AG10803 (cell line): ENCODE measurements at regions not wholly inside any gene's neighbourhood (a gene's known extent, or its start where the extent isn't known, plus 50 kb on each side); places are given as distances from the start of the nearest gene placed in this dataset.
"Not testable (repeated sequence)": the region's sequence is repeated elsewhere in the genome, so short reads cannot be mapped to it uniquely, and the experiment has no call there.

Source experiments
- DNase-seq: peaks from one replicate; pipeline ENCODE4 v3.0.0; 2010; ENCODE audit warnings: low read depth
- H3K4me3 ChIP-seq: 2 replicates; pipeline ENCODE4 v1.5.1; 2011; ENCODE audit warnings: mild to moderate bottlenecking, low read length, control low read depth
- CTCF ChIP-seq: conservative IDR thresholded peaks from 2 replicates; pipeline ENCODE4 v1.5.1; 2011; ENCODE audit warnings: mild to moderate bottlenecking, low read length, control low read depth, inconsistent platforms

DNA sequence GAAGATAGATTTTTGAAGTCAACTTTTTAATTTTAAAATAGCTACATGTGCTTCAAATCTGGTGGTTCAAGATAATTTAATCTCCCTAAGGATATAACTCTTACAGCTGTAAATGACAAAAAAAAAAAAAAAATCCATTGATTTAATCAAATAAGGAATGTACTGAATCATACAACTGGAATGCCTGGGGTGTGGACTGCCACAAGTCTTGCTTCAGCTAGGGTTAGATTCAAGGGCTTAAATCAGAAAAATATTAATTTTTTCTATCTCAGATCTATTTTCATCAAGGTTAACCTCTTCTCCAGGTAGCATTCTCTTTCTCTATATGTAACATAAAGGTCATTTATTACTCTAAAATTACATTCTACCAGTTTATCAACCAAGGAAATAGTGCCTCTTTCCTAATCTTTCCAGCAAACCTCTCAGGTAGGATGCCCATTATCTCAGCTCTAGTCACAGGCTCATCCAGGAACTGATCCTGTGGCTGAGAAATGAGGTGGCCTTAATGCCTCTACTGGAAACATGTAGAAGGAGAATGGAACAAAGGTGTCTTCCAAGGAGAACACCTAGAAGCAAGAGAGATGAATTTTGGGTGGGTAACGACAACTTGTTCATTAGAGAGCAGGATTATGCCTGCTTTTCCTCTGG is 466.9 kb downstream of the CBLN4 start:
- TF ChIP-seq CTCF: no peak
- no peak for DNase-seq
- no peak overlapping the region for H3K4me3 ChIP-seq

DNA sequence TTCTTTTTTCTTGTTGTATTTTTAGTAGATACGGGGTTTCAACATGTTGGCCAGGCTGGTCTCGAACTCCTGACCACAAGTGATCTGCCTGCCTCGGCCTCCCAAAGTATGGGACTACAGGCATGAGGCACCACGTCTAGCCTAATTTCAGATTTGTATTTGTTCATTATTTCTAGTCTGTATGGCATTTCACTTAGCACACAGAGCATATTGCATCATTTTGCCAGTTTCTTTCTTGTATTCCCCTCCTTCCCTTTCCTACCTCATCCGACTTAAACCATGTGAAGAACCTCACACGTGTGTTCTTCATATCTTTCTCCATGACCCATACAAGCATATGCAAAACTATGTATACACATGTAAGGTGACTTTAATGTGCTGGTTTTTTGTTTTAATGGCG is 470.0 kb downstream of the CBLN4 start:
- H3K4me3 ChIP-seq: no peak overlapping the region
- no peak for DNase-seq
- TF ChIP-seq CTCF: no peak

DNA sequence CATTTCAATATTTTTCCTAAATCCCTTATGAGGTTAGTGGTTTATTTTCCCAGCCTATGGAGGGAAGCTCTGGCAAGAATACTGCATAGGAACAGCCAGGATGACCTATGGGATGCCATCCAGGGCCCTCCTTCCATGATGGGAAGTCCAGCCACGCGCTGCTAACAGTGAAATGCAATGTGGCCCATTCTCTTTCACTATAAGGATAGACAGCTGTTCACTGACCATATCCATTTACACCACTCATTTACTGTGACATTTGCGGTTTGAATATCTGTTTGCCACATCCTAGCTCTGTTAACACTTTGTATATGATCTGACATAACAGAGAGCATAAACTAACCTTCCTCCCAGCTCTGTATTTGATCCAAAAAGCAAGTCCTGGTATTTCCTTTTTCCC is 471.7 kb downstream of the CBLN4 start:
- DNase-seq: no peak
- TF ChIP-seq CTCF: no peak
- no peak overlapping the region for H3K4me3 ChIP-seq

DNA sequence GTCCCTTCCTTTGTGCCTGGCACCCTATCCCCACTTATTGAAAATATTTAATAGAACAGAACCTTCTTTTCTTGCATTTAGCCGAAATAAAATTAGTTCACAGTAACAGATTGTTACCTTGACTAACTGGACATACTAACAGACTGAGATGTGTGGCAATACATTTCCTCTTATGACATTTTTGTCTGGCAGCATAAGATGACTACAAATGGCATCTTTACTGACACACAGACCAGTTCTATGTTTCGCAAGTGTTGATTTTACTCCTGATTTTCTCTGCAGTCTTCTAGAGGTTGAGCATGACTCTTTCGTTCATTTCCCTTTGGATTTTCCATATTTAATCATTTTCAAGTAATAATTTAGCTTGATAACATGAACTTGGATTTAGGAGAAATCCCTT is 474.6 kb downstream of the CBLN4 start:
- no peak for TF ChIP-seq CTCF
- H3K4me3 ChIP-seq: no peak overlapping the region
- DNase-seq: no peak

GRCh38 chr20:55528482-55528881 is 476.8 kb downstream of the CBLN4 start:
- H3K4me3 ChIP-seq: no peak overlapping the region
- no peak for TF ChIP-seq CTCF
- no peak for DNase-seq

DNA sequence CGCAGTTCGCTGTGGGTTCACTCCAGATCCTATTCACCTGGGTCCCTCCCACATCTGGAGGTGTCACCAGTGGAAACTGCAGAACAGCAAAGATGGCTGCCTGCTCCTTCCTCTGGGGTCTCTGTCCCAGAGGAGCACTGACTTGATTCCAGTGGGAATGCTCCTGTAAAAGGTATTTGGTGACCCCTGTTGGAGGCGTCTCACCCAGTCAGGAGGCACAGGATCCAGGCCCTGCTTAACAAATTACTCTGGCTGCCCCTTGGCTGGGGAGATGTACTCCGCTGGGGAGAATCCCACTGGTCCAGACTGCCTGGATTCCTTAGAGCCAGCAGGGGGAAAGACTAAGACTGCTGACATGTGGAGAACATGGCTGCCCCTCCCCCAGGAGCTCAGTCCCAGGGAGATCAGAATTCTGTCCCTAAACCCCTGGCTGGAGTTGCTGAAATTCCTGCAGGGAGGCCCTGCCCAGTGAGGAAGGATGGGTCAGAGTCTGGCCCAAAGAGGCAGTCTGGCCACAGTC is 483.0 kb downstream of the CBLN4 start:
- H3K4me3 ChIP-seq: no peak overlapping the region
- DNase-seq: no peak
- no peak for TF ChIP-seq CTCF

DNA sequence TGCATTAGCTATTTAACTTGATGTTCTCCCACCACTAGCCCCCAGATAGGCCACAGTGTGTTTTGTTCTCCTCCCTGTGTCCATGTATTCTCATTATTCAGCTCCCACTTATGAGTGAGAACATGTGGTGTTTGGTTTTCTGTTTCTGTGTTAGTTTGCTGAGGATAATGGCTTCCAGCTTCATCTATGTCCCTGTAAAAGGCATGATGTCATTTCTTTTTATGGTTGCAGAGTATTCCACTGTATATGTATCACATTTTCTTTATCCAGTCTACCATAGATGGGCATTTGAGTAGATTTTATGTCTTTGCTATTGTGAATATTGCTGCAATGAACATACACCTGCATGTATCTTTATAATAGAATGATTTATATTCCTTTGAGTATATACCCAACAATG is 487.7 kb downstream of the CBLN4 start:
- not testable (repeated sequence) for H3K4me3 ChIP-seq

More for the DNA sequence above, 487.7 kb downstream of the CBLN4 start:
- DNase-seq: not testable (repeated sequence)
